ENCODE measurements at regions not wholly inside any gene's neighbourhood (a gene's known extent, or its start where the extent isn't known, plus 50 kb on each side); places are given as distances from the start of the nearest gene placed in this dataset.

DNA sequence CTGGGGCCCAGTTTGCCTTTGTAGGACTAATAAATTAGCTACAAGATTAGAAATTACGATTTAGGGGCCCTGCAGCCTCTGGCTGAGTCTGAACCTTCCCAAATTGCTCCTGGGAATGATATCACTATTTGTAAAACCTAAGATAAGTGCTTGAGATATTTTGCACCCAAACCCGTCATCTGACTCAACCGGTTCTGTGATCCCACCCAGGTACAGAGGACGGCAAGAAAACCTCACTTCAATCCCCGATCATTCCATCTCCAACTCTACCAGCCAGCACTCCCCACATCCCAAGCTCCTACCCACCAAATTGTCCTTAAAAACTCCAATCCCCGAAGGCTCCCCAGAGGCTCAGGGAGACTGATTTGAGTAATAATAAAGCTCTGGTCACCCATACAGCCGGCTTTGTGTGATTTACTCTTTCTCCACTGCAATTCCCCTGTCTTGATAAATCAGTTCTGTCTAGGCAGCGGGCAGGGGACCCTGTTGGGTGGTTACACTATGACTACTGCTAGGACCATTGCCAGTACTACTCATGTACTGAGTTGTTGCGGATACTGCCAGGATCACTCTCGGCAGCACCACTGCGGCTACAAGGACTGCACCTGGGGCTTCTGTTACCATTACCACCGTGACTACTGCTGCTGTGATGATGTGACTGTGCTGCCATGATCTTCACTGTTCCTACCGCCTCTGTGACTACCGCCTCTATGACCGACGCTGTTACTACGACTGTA lies 73.1 kb downstream of the IRF8 start:
- no peak for DNase-seq

DNA sequence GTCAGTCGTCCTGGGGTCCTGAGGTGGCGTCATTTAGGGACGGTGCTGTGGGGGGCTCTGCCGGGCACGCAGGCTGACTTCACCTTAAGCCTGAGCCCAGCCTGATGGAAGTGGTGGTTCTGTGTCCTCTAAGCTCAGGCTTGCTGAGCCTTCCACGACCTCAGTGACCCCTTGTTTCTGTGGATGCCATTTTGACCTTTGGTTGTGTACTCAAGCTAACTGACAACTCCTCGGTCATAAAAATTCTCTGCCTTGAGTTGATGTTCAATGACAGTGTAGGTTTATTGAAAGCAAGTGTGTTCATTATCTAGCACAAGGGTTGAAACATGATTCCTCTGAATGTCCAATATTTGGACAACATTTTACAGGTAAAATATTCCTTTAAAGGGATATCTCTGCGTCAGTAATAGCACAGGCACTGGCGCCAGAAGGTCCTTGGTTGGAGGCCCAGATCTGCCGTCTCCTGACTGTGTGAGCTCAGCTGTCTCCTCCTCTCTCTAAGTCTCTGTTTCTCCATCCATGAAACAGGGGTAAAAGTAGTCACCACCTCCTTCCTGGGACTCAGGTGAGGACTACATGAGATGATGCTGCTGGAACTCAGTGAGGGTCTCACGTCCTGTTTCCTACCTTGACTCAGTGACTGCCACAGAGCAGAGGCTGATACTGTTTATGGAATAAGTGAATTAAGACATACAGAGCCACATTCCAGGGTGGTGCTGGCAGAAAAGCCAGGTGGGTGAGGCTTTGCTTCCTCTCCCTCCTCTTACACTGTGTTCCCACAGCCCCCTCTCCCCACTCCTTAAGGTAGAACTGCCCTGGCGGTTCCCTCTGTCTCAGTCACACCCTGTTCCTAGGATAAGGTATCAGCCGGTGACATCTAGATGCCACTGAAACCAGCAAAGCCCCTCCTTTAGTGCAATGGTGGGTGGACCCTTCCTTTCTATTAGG lies 75.7 kb downstream of the IRF8 start:
- no peak for DNase-seq

DNA sequence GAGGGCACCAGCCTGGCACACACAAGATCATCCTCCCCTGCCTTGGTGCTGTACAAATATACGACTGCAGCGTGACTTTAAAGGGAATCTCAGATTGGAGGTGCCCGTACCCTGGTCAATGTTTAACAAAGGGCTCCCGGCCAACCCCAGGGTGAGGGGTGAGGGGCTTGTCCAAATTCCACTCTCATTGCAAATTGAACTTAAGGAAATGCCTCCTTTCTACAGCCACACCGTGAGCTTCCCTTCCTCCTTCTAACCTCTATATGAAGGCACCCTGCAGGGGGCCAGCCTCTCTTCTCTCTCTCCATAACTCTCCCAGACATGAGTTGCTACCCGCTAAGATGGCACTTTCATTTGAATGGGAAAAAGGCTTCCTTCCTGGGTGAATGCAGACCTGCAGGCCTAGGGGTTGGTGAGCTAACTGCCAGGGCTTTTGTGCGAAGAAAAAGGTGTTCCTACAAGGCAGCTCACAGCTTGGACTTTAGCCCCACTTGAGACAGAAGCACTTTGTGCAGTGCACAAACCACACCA lies 76.6 kb downstream of the IRF8 start:
- no peak for DNase-seq

DNA sequence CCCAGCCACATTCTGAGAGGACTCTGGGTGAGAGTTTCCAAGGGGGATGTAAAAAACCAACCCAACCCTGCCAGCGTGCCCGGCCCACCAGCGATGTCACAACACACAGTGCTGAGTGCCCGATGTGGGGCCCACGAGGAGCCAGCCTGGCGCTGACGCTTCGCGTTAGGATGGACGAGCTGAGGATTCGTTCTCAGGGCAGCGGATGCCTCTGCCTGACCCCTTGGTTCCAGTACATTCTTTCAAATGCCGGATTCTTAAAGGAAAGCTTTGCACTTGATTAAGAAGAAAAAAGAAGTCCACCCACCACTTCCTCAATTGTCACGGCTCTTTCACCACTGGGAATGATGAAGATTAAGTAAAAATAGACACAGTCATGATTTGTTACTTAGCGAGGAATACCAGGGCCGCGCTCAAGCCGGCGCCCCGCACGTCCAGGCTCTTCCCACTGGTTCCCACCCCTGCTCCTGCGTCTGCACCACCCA lies 79.4 kb downstream of the IRF8 start:
- no peak for DNase-seq

- no peak for DNase-seq
Observed at GRCh38 chr16:85978976-85979375, 80.0 kb downstream of the IRF8 start.

DNA sequence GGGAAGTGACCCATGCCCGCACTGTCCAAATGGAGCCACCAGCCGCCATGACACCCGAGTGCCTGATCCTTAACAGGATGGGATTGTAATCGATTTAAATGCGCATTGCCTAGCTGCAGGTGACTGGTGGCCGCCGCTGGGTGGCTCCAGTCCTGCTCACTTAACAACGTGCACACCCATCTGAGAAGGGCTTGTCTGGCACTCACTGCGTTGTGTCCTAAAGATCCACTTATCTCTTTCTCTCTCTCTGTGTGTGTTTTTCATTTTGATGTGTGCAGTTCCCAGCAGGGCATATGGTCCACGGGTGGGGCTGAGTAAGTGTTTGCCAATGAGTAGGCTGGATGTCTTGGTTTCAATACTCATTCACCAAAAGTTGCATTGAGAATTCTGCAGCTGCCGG lies 80.6 kb downstream of the IRF8 start:
- DNase-seq: no peak

DNA sequence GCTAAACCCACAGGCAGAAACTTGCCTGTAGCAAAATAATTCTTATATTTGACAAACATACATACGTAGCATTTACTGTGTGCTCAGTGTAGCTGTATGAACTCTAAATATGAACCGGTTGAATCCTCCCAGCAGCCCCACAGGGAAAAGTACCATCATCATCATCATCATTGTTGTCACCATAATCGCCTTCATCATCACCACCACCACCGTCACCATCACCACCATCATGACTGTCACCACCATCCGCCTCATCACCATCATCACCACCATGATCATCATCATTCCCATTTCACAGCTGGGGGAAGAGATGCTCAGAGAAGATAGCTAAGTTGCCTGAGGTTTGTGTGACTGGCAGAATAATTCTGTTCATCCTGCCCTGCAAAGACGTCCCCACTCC lies 81.7 kb downstream of the IRF8 start:
- no peak for DNase-seq

DNA sequence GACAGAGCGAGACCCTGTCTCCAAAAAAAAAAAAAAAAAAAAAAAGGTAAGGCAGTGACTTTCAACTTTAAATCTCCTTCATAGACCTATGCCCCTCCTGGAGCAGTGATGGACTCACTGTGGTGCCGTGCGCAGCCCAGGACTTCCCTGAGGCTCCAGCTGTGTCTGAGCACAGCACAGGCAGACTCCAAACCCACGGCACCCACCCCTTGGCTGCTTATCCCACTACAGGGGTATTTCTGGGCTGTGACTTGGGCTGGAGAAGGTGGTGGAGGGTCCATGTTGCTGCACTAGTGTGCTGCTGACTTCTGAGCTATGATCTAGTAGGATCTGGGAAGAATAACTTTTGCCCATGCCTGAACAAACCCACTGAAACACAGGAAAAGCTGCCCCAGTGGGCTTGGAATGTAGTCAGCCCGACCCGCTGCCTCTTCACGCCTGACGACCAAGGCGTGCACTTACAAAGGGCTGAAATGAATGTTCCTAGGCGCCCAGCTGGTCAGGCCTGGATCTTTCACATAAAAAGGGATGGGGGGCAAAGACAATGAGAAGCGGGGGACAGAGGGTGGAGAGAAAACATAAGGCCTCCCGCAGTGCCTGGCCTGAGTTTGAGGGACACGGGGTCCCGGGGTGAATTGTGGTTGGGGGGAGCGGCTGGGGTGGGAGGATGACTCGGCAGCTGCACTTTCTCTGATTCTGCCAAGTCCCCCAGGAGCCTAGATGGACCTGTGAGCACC lies 83.0 kb downstream of the IRF8 start:
- no peak for DNase-seq

DNA sequence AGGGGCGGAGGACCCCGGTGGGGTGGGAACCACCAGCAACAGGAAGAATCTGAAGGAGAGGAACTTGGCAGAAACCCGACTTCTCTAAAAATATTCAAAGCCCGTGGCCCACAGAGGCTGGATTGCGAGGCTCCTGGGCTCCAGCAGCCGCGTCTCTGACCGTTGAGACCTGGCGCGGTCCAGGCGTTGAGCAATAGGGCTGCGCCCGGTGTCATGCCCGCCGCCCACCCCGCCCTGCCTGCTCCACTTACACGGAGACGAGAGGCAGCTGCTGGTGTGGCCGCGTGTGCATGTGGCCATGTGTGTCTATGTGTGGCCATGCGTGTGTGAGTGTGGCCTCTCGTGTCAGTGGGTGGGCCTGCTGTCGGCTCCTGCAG lies 83.6 kb downstream of the IRF8 start:
- DNase-seq: no peak

DNA sequence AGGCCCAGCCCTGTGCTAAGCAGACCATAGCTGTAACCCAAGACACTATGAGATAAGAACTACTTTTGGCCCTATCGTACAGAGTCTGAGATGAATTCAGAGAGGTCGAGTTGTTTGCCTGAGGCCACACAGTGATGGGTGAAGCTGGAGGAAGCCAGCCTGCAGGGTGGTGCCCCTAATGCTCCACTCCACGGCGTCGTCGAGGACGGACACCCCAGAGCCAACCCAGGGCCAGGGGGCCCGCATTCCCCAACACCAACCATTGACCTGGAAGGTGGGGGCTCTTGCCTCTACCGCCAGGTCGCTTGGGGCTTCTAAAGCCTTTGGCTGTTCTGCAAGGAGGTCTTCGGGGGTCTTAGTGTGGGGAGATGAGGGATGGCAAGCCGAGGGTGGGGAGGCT lies 84.1 kb downstream of the IRF8 start:
- no peak for DNase-seq

- no peak for DNase-seq
Observed at GRCh38 chr16:85983606-85984230, 84.8 kb downstream of the IRF8 start.

- no peak for DNase-seq
Observed at GRCh38 chr16:85984231-85984880, 85.4 kb downstream of the IRF8 start.

DNA sequence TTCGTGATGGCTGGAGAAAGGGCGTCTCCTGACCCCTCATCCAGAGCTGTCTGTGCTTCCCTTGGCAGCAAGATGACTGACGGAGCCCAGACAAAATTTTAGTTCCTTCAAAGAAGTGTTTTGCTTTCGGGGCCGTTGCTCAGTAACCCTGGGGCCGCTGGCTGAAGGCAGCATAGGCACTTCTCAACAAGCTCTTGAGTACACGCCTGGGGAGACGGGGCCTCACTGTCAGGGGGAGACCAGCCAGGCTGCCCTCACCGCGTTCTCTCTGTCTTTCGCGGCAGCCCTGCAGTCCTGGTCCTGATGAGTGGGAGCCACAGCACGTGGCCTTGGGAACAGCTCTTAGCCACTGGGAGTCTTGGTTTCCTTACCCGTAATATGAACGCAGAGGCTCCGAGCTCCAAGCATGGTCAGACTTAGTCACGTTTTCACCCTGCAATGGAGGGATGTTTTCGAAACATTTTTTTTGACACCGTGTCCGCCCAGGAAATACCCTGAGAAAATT lies 86.0 kb downstream of the IRF8 start:
- DNase-seq: peak; percentile 36

DNA sequence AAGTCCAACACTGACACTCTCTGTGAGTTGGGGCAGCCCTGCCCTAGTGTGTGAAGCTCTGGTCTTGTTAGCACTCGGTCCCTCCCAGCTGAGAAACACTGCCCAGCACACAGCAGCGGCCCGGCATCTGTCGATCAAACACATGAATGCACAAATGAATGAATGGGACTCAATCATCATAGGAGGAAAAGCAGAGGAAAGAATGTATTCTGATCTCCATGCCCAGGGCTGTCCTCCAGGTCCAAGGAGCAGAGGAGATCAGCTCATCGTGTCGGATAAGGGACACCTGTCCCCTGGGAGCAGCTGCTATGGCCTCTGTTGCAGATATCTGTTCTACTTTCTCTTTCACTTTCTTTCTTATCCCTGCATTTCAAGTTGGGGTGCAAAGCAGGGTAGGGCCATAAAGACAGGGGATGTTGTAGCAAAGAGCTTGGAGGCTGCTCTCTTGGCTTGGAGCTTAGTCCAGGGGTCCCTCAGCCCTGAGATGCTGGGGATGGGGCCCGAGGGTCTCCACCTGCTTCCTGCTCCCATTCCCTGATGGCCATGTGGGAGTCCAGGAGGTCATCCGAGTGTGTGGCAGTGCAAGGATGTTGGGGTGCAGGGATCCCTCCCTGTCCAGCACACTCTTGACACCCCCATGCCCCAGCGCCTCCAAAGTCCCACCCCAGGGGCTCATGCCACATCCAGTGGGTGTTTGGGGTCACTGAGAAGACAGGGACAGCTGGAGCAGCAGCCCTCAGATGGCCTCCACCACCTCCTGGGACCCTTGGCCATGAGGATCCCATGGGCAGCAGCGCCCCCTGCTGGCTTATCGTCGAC lies 88.2 kb downstream of the IRF8 start:
- DNase-seq: no peak

DNA sequence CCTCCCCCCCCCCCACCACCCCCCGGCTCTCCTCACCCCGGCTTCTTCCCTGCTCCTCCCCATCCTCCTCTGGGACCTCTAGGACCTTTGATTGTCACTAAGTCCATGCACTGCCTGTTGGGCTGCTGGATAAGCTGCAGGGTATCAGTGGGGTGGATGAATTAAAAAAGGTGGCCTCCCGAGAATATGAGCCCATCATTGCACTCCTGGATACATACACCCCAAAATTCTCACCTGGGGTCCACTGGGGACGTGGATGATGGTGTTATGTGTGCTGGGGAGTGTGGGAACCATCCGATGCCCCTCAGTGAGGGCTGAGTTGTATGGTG lies 88.8 kb downstream of the IRF8 start:
- DNase-seq: no peak

DNA sequence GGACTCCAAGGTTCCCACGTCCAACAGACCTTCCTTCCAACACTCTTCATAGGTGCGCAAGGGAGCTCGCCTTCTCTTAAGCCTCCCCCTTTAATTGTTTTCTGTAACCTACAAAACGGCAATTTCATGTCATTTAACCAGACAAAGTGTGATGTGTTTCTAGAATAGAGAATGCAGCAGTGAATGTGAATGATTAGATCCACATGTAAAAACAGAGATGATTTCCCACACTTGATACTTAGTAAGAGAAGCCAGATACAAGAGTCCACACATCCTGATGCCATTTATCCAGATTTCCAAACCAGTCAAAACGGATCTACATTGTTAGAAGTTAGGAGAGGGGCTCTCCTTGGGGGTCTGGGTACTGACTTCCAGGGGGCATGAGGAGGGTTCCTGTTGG lies 89.3 kb downstream of the IRF8 start:
- no peak for DNase-seq

GRCh38 chr16:85988723-85989313 lies 89.9 kb downstream of the IRF8 start:
- no peak for DNase-seq

GRCh38 chr16:85989376-85989775 lies 90.4 kb downstream of the IRF8 start:
- DNase-seq: no peak

DNA sequence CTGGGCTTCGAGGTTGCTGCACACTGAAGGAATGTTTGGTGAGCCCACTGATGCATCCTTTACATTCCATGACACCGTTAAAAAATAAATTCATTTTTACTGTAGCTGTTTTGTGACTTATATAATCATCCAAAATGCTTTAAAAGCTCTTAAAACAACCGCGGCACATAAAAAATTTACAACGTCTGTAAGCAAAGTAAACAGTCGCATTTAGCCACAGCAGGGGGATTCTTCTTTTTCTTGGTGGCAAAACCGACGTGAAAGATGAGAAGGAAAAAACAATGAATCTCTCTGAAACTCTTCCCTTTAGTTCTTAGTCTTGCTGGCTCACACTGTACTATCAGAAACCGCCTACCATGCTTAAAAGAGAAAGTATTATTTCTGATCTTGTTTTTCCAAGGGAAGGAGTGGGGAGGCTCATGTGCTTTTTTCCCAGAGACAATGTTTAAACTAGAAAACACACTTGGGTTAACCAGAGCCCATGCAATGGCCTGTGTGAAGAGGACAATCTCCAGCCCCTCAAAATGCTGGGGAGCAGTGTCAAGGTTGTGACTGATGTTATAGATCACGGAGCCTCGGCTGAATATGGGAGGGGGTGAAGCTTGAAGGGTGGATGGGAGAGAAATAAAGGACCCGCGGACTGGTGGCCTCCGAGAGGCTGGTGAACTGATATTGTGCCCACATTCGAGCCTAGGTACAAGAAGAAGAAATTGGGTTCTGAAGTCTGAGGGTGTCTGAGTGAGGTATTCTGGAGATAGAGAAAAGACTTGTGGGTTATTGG lies 91.1 kb downstream of the IRF8 start:
- no peak for DNase-seq

DNA sequence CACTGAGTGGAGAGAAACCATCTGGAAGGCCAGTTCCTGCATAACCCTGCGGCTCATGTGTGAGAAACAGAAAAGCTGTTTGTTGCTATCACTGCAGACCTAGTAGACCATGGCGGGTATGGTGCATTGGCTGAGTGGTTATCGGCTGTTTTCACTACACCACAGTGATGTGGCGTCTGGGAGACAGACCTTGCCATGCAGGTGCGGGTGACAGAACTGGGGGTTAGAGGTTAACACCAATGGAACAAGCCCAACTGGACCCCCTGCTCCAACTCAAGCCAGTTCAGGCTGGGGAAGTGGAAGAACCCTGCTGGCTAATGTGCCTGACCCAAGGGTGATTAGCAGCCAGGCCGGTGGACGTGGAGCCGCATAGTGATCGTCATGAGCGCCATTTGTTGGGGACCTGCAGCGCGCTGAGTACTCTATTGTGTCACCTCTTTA lies 91.9 kb downstream of the IRF8 start:
- no peak for DNase-seq

Data from hindlimb muscle (tissue), 1 donor.